AG04449 (cell line): ENCODE measurements at regions not wholly inside any gene's neighbourhood (a gene's known extent, or its start where the extent isn't known, plus 50 kb on each side); places are given as distances from the start of the nearest gene placed in this dataset.
A peak's percentile ranks its signal among the peaks of the same experiment; 100 is the strongest.

Experiments
- CTCF ChIA-PET: fragments of 350-600 bp; formaldehyde crosslinking; extraction: SDS; loops from one replicate; lab custom pipeline; 2021; ENCODE audit warnings: antibody characterized with exemption; lab: Yijun Ruan, JAX
- POLR2A ChIA-PET: fragments of 400-600, 350-600 bp; formaldehyde crosslinking; extraction: SDS; loops from one replicate; lab custom pipeline; 2020; ENCODE audit warnings: antibody characterized with exemption, inconsistent platforms; lab: Yijun Ruan, JAX
- DNase-seq: peaks from one replicate; pipeline ENCODE4 v3.0.0-alpha.2; 2010; ENCODE audit warnings: low read depth, low spot score
- H3K4me3 ChIP-seq: 2 replicates; pipeline ENCODE4 v1.5.1; 2011; ENCODE audit warnings: low read depth, mild to moderate bottlenecking, control low read depth, low read length
- CTCF ChIP-seq: IDR thresholded peaks from one replicate; pipeline ENCODE4 v1.5.1; 2011; ENCODE audit warnings: mild to moderate bottlenecking, moderate library complexity, low read length, control low read depth, inconsistent platforms; ENCODE audit not compliant: insufficient read depth; ENCODE audit errors: missing control alignments

GRCh38 chr18:47425365-47425764 lies 173.9 kb upstream of the SKOR2 start:
- TF ChIP-seq CTCF = no peak
- ChIA-PET CTCF (no interaction called here), POLR2A (no interaction called here)

GRCh38 chr18:47422524-47422923 lies 171.1 kb upstream of the SKOR2 start:
- no peak overlapping the region for H3K4me3 ChIP-seq
- CTCF ChIA-PET = interaction anchor here (1.6 kb wide), 1 partner anchor 159 kb away, joined by 3 read pairs; no protein-coding TSS in a partner anchor
- DNase-seq = no peak
- TF ChIP-seq CTCF = no peak
- POLR2A ChIA-PET = no interaction called here

More at GRCh38 chr18:47425365-47425764, 173.9 kb upstream of the SKOR2 start:
- no peak for DNase-seq
- no peak overlapping the region for H3K4me3 ChIP-seq

- no peak for TF ChIP-seq CTCF
- POLR2A ChIA-PET = no interaction called here
- no peak for DNase-seq
- CTCF ChIA-PET = interaction anchor here (0.6 to 0.9 kb wide), 2 partner anchors 157 to 173 kb away, joined by 3 to 4 read pairs; no protein-coding TSS in a partner anchor
- H3K4me3 ChIP-seq = no peak overlapping the region
These were observed 168.7 kb upstream of the SKOR2 start for GRCh38 chr18:47420130-47420529.

GRCh38 chr18:47418746-47419145 lies 167.3 kb upstream of the SKOR2 start:
- no peak for TF ChIP-seq CTCF
- ChIA-PET POLR2A (no interaction called here), CTCF (interaction anchor here (1.2 kb wide), 1 partner anchor 10 kb away, joined by 3 read pairs; no protein-coding TSS in a partner anchor)
- H3K4me3 ChIP-seq = no peak overlapping the region
- peak; percentile 28 for DNase-seq

- no peak for DNase-seq
- CTCF ChIA-PET = interaction anchor here (0.7 to 1.2 kb wide), 2 partner anchors 11 to 171 kb away, joined by 3 read pairs; no protein-coding TSS in a partner anchor
- no peak for TF ChIP-seq CTCF
- POLR2A ChIA-PET = interaction anchor here (1.3 kb wide), 1 partner anchor 13 kb away, joined by 4 read pairs; no protein-coding TSS in a partner anchor
- H3K4me3 ChIP-seq = no peak overlapping the region
These were observed 166.3 kb upstream of the SKOR2 start for GRCh38 chr18:47417807-47418206.

GRCh38 chr18:47415881-47416280 lies 164.4 kb upstream of the SKOR2 start:
- CTCF ChIA-PET = no interaction called here
- no peak overlapping the region for H3K4me3 ChIP-seq
- no peak for DNase-seq
- POLR2A ChIA-PET = no interaction called here
- TF ChIP-seq CTCF = no peak
